ENCODE measurements at regions not wholly inside any gene's neighbourhood (a gene's known extent, or its start where the extent isn't known, plus 50 kb on each side); places are given as distances from the start of the nearest gene placed in this dataset.
"Not testable (repeated sequence)": the region's sequence is repeated elsewhere in the genome, so short reads cannot be mapped to it uniquely, and the experiment has no call there.

DNA sequence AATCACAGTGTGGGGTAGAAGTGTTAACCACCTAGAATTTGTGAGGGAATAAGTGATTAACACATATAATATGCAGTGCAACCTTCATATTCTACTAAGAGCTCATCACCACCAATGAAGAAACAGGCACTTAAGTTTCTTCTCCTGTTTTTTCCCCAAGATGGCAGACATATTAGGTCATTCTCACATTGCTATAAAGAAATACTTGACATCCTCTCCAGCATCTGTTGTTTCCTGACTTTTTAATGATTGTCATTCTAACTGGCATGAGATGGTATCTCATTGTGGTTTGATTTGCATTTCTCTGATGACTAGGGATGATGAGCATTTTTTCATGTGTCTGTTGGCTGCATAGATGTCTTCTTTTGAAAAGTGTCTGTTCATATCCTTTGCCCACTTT is 301.5 kb upstream of the CLEC14A start:
- not testable (repeated sequence) for DNase-seq

DNA sequence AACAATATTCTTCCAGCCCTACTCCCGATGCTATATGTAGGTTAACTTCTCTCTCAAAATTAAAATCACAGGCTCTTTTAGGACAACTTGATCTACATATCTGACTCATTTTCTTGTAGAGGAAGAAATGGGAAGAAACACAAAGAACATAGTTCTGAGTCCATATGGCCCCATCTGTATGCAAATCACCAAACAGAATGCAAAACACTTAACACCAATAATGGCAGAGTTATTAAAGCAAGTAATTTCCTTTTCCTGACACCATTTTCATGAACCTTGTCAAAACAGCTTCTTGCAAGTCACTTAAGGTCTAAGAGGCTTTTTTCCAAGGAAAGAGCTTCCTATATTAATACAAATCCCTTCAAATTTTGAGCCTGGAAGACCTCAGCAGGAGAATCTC is 300.4 kb upstream of the CLEC14A start:
- DNase-seq, result no peak

DNA sequence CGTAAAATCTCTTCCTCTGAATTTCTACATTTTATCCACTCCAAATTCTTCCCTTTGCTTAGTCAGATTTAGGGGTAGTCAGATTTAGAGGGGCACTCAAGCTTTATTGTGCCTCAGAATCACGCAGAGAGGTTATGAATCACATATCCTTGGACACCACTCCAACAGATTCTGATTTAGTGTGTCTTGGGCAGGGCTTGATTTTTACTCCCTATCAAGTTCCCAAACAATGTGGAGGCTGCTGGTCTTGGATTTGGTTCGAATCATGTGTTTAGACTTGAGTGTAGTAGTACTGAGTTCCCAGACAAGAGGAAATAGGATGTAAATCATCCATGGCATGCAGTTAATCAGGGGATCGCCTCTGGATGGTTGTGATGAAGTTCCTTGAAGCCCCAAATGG is 298.1 kb upstream of the CLEC14A start:
- no peak for DNase-seq

DNA sequence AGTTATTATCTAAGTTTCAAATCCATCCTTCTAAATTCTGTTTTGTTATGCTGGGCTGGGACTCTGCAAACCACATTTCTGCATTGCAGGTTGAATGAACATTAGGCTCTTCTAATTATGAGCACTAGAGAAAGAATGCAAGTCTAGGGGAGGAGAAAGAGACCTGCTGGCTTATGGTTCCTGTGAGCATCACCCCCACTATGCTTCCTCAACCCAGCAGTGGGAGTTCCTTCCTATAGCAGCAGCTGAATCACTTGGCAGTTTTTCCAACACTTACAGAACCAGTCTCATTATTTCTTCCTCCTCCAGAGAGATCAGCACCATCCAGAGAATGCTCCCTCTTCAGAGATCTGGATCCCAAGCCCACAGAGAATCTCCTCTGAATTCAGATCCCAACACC is 297.7 kb upstream of the CLEC14A start:
- no peak for DNase-seq

DNA sequence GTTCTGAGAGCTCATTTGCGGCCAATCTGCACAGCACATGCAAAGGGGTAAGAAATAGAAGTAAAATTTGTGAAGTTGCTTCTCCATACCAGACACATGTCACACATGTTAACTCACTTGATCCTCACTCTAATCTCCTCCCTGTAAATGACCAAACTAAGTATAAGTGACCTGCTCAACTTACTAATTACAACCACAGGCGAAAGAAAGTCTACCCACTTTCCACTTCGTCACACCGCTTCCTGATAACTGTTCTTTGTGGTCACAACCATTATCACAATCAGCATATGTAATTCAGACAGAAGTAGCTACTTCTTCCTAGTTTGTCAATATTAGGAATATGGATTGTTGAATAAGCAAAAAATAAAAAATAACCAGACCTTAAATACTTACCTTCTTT is 293.7 kb upstream of the CLEC14A start:
- no peak for DNase-seq

DNA sequence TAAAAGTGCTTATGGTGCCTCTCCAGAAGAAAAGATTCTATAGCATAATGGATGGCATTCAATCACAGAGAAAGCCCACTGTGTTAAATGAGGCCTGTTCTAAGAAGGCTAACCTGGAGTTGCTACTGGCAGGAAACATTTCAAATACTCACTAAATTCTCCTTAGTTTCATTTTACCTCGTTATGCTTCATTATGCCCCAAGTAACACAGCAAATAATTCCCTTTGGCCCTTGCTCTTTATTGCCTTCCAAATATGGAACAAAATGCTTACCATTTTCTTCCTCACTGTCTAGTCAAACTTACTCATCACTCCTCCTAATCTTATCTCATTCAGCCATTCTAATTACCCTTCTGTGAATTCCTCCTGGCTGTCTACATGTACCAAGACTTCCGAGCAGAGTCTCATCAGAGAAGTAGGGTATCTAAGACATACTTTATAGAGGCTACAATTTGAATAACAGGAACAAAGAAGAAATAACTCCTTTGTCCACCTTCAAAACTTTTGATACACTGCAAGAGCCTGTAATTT is 292.1 kb upstream of the CLEC14A start:
- no peak for DNase-seq

DNA sequence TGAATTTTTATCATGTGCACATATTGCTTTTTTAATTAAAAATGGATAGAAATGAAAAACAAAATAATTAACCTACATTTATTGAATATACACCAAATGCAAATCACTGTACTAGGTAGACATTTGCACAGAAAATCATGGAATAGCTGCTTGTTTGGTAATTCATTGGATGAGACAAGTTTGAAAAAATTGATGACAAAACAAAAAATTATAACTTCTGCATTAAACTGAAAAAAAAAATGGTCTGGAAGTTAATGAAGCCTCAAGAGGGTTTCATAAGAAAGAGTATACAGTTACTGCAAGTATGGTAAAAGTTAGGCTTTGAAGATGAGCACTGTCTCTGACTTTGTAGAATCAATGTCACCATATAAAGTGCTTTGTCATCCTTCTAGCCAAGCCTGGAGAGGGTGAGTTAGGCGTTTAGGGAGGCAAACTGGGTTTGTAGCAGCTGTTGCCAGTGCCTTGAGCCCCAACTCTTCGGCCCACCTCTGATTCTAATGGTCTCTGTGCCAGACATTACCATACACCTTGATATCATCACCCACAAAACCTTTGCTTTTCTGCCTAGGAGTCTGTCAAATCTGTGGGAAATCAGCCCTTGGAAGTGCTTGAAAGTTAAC is 291.1 kb upstream of the CLEC14A start:
- DNase-seq, result no peak

DNA sequence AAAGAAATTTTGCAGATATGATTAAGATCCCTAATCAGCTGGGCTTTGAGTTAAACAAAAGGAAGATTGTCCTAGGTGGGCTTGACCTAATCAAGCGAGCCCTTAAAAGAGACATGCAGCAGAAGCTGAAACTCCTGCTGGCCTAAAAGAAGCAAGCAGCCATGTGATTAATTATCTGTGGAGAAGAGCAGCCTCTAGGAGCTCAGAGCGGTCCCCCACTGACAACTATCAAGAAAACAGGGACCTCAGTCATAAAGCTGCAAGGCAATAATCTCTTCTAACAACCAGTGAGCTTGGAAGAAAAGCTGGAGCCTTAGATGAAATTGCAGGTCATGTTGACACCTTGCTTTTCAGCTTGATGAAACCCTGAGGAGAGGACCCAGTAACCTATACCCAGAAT is 288.9 kb upstream of the CLEC14A start:
- no peak for DNase-seq

DNA sequence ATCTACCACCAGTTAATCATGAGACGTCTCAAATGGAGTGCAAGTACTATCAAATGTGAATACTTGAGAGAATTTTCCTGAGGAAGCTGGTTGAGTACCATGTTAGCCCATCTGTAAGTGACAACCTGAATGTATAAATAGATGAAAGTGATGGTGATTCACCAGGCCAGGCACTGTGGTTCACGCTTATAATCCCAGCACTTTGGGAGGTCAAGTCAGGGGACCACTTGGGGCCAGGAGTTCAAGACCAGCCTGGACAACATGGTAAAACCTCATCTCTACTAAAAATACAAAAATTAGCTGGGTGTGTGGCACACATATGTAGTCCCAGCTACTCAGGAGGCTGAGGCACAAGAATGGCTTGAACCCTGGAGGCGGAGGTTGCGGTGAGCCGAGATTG is 288.0 kb upstream of the CLEC14A start:
- not testable (repeated sequence) for DNase-seq

DNA sequence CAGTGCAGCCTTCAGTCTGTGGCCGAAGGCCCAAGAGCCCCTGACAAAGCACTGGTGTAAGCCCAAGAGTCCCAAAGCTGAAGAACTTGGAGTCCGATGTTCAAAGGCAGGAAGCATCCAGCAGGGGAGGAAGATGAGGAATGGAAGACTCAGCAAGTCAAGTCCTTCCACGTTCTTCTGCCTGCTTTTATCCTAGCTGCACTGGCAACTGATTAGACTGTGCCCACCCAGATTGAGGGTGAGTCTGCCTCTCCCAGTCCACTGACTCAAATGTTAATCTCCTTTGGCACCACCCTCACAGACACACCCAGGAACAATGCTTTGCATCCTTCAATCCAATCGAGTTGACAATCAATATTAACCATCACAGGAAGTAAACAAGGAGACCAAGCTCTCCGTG is 282.2 kb upstream of the CLEC14A start:
- DNase-seq, result not testable (repeated sequence)

DNA sequence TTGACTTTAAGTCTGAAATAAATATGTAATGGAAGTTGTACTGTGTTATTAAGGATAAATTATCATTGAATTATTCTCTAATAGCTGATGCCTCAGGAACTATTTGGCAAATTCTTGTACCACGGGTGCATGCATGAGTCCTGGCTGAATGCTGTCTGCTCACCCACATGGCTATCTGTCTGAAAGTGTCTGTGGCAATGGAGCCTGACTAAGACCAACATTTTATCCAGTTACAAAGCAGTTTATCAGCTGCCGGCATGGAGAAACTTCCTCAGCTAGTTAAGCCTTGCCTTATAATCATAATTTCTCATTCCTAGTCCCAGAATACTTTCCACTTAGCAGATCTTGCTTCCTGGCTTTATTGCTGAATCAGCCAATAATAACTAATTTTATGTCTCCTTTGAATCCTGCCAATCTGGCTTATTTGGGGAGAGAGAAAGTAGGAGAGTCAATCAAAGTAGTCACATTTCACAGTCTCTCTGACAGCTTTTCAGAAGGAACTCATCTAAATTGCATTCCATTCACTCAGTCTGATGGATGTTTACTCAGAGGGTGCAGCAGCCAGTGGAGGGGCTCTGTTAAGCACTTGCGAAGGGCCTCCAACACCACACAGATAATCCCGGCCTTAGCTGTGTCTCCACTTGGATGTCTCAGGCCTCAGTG is 280.6 kb upstream of the CLEC14A start:
- DNase-seq, result no peak

DNA sequence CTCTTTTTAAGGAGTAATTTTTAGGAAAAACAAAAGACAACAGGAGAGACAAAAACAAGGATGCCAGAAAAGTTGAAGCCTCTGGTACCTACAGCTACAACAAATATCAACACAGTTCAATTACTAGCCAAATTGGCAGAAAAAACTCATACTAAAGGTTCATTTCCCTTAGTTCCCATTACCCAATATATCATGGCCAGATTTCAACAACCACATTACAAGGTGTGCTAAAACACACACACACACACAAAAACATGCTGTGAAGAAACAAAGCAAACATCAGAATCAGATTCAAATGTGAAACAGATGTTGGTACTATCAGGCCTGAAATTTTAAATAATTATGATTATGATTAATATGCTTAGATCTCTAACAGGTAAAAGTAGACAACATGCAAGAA is 272.7 kb upstream of the CLEC14A start:
- no peak for DNase-seq

DNA sequence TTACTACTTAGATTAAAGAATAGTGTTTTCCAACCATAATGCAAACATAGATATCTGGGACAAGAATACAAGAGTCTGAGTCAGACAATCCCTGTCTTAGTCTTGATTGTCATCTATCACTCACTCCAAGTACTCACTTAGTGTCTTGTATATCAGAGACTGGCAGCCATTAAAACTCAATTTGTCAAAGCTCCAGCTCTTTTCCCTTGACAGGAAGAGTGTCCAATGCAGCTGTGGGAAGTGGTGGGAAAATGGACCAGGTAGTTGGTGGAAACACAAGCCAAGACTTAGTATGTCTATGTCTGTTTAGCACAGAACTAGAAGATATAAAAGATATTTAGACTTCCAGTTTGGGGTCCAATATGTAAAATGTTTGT is 271.6 kb upstream of the CLEC14A start:
- DNase-seq, result no peak

DNA sequence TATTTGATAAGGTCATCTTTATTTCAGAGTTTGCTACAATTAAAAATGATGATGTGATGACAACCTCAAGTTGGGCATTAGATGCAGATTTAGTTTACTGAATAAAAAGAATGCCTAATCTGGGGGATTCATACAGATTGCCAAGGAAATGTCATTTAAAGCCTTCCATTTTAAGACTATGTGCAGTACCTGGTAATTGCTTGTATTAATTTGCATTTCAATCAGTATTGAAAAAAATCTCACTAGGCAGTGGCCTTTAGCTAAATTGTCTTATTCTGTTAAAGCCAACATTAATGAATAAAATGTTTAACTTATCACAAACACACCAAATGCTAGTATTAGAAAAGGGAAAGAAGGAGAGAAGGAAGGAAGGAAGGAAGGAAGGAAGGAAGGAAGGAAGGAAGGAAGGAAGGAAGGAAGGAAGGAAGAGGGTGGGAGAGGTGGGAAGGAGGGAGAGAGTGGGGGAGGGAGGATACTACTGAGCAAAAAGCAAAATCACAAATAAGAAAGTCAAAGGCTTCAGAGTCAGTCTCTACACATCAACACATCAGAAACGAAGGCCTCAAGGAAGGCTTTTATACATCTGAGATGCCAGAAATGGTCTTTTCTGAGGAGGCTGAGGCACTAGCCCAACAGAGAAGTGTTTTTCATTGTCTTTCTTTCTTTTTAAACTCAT is 271.1 kb upstream of the CLEC14A start:
- no peak for DNase-seq

DNA sequence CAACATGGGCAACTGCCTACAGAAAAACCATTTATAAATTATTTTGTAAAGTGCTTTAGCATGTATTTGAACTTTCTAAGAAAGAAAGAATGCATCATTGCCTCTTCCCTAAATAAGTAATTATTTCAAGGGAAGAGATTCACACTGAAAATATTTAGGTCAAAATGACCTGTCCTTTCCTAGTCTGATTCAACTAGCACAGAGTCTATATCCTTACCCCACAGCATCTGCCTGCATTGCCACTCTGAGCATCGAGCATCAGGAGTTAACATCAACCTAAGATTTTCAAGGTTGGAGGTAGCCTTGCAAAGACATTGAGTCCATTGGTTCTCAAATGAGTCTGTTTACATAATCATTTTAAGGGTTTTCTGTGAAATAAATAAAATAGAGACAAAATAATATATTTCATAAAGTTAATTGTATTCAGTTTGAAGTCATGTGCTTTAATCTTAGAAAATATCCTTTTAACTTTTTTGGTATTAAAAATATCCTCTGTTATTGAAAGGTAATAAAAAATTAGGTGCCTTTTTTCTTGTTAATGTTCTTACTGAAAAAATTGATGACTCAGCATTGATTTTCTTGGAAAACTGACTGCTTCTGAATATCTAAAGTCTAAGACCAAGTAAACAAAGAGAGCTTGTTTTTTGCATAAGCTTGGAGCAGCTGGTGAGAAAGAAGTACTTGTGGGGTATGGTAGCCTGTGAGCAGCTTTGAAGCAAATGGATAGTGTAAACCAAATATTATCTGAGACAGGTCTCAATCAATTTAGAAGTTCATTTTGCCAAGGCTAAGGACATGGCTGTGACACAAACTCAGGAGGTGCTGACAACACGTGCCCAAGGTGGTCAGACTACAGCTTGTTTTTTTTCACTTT is 269.0 kb upstream of the CLEC14A start:
- no peak for DNase-seq

DNA sequence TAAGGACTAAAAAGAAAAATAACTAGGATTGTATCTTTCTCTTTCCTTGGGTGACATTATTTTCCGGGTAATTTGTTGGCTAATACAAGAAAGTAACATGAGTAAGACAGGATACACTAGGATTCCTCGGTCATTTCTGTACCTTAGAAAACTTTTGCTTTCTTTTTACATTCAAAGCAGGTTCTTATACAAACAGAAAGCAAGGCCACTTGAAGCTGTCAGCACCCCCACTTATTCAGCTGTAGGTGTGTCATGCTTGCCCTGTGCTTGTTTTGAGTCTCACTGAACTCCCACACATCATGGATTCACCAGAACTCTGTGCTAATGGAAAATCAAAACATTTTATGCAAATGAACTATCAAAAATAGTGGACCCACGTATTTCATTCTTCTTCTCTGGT is 266.8 kb upstream of the CLEC14A start:
- DNase-seq, result no peak

DNA sequence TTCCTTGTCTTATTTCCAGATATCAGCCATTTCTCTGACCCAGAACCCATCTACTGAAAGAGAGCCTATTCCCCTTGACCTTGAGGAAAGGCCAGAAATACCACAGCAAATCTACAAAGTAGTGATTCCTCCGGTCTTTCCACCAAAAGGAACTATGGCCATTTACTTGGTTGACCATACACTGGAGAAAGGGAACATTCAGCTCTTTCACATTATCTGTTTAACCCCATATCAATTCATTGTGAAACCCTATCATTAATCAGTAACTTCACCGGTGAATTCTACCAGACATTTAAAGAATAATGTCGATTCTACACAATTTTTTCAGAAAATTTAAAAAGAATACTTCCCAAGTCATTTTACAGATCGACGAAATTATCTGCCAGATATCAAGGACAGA is 265.7 kb upstream of the CLEC14A start:
- DNase-seq, result no peak

DNA sequence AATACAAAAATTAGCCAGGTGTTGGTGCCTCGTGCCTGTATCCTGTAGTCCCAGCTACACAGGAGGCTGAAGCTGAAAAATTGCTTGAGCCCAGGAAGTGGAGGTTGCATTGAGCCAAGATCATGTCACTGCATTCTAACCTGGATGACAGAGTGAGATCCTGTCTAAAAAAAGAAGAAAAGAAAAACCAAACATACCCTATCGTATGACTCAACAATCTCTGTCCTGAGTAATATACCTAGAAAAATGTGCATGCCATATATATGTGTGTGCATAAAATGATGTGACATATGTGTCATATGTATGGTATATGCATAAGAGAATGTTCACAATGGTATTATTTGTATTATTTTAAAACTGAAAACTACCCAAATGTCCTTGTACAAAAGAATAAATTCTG is 261.5 kb upstream of the CLEC14A start:
- DNase-seq, result no peak

DNA sequence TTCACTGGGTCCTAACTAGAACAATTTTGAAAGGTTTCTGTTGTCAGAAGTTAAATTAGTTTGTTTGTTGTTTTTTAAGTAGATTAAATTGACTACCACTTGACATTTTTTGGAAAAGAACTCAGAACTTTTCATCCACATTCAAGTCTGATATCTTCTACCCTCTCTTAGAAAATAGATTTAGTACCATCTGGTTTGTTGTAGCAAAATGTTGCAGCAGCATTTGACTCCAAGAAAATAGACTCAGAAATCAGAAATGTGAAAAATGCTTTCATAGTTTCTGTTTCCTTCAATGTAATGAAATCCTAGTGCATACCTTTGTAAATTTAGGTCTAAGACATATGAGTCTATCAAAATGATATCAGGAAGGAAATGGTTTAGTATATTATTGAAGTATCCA is 256.3 kb upstream of the CLEC14A start:
- DNase-seq, result no peak

DNA sequence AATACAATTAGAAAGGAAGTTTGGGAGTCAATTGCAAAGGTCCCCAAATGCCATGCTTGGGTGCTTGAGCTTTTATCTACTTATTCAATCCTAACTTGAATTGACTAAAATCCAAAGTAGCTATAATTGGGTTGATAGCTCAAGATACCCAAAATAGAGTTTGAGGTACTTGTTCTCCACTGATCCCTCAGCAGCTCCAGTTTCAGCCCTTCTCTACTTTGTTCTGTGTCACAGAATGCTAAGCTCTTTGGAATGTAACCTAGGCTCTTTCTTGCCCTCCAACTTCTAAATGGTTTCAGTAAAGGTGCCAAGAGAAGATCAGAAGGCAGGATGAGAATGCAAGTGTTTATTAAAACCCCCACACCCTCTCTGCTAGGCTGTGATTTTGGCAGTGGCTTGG is 251.4 kb upstream of the CLEC14A start:
- DNase-seq, result no peak

DNA sequence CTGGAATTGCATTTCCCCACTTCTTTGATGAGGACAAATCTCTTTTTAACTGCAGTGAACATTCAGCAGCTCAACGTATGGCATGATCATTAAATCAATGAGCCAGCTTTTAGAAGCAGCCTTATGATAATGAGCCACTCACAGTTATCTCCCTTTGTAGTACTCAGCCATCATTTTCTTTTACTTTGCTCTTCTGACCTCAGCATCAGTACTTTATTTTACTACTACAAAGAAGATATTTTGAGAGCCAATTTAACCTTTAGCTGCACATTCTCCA is 250.0 kb upstream of the CLEC14A start:
- DNase-seq, result no peak

DNA sequence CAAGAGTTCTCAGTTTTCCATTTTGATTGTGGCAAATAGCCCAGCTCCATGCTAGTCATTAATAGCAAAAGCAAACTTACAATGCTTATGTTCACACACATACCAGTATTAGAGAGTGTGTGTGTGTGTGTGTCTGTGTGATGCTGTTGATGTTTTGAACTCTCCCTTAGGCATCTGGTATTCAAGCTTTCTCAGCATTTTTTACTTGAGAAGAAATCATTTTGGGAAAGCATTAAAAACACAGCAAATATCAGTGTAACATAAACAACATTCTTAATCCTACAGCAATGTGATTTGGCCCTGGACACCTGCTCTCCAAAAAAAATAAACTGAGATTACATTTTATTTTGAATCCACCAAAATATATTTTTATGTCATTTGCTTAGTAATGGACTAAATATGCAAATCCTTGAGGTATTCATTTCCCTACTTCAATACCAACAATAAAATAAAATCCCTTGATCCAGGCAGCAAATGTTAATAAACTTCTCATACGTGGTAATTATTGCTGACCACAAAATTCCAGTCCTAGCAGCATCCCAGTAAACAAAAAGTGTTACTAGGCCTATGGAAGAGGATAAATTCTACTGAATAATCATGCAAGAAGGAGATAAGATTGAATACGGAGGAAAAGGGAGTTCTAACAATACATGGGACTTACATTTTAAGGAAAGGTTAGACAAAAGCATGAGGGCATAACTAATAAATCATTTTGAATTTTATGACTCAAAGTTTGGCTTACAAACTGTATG is 249.5 kb upstream of the CLEC14A start:
- no peak for DNase-seq

DNA sequence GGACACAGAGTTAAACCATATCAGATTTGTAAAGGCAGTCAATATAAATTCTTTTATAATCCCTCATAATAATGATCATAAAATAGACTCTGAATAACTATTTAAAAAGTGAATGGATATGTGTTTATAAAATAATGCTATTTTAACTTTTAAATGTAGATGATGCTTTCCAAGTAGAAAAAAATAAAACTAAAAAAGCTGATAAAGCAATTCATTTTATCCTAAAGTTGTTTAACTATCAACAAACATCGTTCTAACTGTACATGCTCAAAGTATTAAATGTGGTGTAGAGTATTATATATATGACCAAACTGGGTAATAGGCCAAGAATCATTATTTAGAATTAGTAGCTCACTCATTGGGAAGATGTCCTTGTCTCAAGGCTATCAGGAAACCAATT is 248.3 kb upstream of the CLEC14A start:
- no peak for DNase-seq

All from activated CD8-positive, alpha-beta memory T cell treated with anti-CD3 and anti-CD28 coated beads for 24 hours (primary cell).